BJ (cell line): ENCODE measurements at regions not wholly inside any gene's neighbourhood (a gene's known extent, or its start where the extent isn't known, plus 50 kb on each side); places are given as distances from the start of the nearest gene placed in this dataset.

Experiments used
- CTCF ChIA-PET: fragments of 350-600 bp; formaldehyde crosslinking; extraction: SDS; loops from one replicate; lab custom pipeline; 2021; ENCODE audit warnings: antibody characterized with exemption, inconsistent platforms; lab: Yijun Ruan, JAX
- POLR2A ChIA-PET: fragments of 300-600 bp; sonication (Branson Sonifier 250); formaldehyde crosslinking; extraction: SDS; loops from one replicate; lab custom pipeline; 2021; ENCODE audit warnings: antibody characterized with exemption; lab: Charles Lee
- DNase-seq: peaks from one replicate; pipeline ENCODE4 v3.0.0-alpha.2; 2011; ENCODE audit warnings: low read depth
- H3K27me3 ChIP-seq: 2 replicates; pipeline ENCODE4 v1.6.0; 2011; ENCODE audit warnings: low read length; ENCODE audit not compliant: control insufficient read depth, insufficient read depth
- H3K36me3 ChIP-seq: 2 replicates; pipeline ENCODE4 v1.5.1; 2011; ENCODE audit warnings: low read length; ENCODE audit not compliant: control insufficient read depth, insufficient read depth
- H3K4me3 ChIP-seq: 2 replicates; pipeline ENCODE4 v1.5.1; 2011; ENCODE audit warnings: low read depth, mild to moderate bottlenecking, control low read depth, low read length
- CTCF ChIP-seq: IDR thresholded peaks from 2 replicates; pipeline ENCODE4 v1.5.1; 2011; ENCODE audit warnings: low read depth, mild to moderate bottlenecking, control low read depth, inconsistent platforms, low read length, moderate library complexity; ENCODE audit not compliant: insufficient read depth

- ChIA-PET POLR2A (no interaction called here), CTCF (no interaction called here)
- Histone ChIP-seq H3K36me3 (no peaks in the 10 kb centered on the region), H3K4me3 (no peak overlapping the region), H3K27me3 (no peaks in the 10 kb centered on the region)
- no peak for TF ChIP-seq CTCF
- no peak for DNase-seq
Observed at GRCh38 chr2:196341277-196341841, 170.0 kb upstream of the STK17B start.

- TF ChIP-seq CTCF: no peak
- no peak for DNase-seq
- CTCF ChIA-PET: interaction anchor here (1.5 to 2.5 kb wide), 2 partner anchors 8 to 47 kb away, joined by 3 to 14 read pairs; no protein-coding TSS in a partner anchor
- POLR2A ChIA-PET: no interaction called here
- Histone ChIP-seq H3K36me3 (no peaks in the 10 kb centered on the region), H3K4me3 (no peak overlapping the region), H3K27me3 (no peaks in the 10 kb centered on the region)
Observed at GRCh38 chr2:196344397-196344796, 173.0 kb upstream of the STK17B start.

- POLR2A ChIA-PET: no interaction called here
- no peak for DNase-seq
- Histone ChIP-seq H3K36me3 (no peaks in the 10 kb centered on the region), H3K27me3 (no peaks in the 10 kb centered on the region), H3K4me3 (no peak overlapping the region)
- no peak for TF ChIP-seq CTCF
- CTCF ChIA-PET: no interaction called here
Observed at GRCh38 chr2:196353717-196354116, 182.3 kb upstream of the STK17B start.

- H3K4me3 ChIP-seq: no peak overlapping the region
- ChIA-PET POLR2A (no interaction called here), CTCF (no interaction called here)
- H3K27me3 ChIP-seq: no peaks in the 10 kb centered on the region
- H3K36me3 ChIP-seq: no peaks in the 10 kb centered on the region
- no peak for TF ChIP-seq CTCF
- no peak for DNase-seq
Observed at GRCh38 chr2:196354186-196354585, 182.8 kb upstream of the STK17B start.

- H3K27me3 ChIP-seq: no peaks in the 10 kb centered on the region
- no peak for TF ChIP-seq CTCF
- ChIA-PET POLR2A (no interaction called here), CTCF (interaction anchor here (0.6 to 1.0 kb wide), 2 partner anchors 19 to 119 kb away, joined by 3 read pairs; no protein-coding TSS in a partner anchor)
- no peaks in the 10 kb centered on the region for H3K36me3 ChIP-seq
- no peak overlapping the region for H3K4me3 ChIP-seq
- no peak for DNase-seq
Observed at GRCh38 chr2:196356332-196356731, 185.0 kb upstream of the STK17B start.
